Stimulated activated naive CD4-positive, alpha-beta T cell treated with Interleukin-2 at 50 U/mL for 16 hours (primary cell): ENCODE measurements at regions not wholly inside any gene's neighbourhood (a gene's known extent, or its start where the extent isn't known, plus 50 kb on each side); places are given as distances from the start of the nearest gene placed in this dataset.
"Not testable (repeated sequence)": the region's sequence is repeated elsewhere in the genome, so short reads cannot be mapped to it uniquely, and the experiment has no call there.

Source experiments
- DNase-seq: peaks from one replicate; lab custom pipeline; 2025; lab: John Stamatoyannopoulos, UW

DNA sequence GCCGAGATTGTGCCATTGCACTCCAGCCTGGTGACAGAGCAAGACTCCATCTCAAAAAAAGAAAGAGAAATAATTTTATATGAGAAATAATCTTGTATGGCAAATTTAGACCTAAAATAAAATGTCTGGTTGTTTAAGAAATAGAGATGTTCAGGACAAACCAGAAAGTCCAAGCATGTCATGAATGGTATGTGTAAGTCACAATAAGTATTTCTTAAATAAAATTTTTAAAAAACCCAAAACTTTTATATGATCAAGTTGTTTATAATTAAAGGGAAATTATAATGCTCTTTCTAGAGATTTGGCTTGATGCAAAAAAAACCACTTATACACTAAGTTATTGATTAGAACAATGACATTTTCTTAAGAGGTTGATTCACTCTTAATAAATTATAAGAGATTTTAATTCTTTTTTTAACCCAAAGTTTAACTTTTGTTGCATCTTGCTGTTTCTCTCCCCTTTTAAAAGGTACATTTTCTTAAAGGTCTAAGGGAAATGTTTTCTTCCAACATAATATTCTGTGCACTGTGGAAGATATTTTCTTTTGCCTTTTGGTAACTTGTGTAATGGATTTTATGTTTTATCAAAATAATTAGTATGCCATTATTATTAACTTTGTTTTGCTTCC, 105.7 kb downstream of the RTP4 start:
- no peak for DNase-seq

- not testable (repeated sequence) for DNase-seq
These were observed 98.1 kb downstream of the RTP4 start for GRCh38 chr3:187466306-187466705.

GRCh38 chr3:187465503-187465902, 97.3 kb downstream of the RTP4 start:
- DNase-seq: no peak

DNA sequence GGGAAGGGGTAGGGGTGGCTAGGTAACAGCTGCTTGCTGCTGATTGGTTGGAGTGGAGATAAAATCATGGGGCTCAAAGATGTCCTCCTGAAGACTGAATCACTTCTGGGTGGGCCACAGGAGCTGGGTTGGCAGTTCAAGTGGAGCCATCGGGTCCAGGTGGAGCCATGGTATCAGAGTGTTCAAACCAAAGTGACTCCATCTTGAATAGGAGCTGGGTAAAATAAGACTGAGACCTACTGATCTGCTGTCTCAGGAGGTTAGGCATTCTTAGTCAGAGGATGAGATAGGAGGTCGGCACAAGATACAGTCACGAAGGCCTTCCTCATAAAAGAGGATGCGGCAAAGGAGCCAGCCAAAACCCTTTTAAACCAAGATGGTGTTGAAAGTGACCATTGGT, 96.5 kb downstream of the RTP4 start:
- no peak for DNase-seq

DNA sequence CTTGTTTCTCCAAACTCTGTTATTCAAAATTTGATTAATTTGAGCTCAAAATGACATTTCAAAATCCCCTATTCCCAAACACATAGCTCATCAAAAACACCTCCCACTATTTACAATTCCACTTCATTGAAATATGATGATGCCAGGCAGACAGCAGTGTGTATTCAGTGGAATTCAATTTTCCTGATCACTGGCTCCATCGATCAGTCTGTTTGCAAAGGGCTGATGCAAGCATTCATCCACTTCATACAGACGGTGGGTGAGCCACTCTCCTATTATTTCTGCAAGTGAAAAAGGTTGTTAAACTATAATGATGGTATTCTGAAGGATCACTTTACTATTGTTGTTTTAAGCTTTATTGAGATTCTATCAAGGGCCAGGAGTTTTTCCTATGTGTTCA, 90.7 kb downstream of the RTP4 start:
- no peak for DNase-seq

DNA sequence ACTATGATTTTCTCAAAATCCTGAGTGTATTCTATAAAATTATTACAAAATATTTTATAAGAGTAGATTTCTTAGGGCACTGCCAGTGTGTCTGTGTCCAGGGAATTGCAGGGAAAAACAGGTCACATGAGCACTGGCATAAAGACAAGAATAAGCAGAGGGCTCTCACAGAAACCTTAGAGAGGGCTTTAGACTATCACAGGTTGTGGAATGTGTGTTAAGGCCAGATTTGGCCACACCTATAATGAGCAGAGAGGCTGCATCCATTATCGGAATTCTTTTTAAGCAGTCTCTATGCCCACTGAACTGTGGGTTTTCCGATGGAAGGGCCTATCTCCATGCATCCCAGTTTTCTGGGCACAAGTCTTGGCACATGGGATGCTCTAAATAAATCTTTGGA, 90.2 kb downstream of the RTP4 start:
- DNase-seq: no peak

DNA sequence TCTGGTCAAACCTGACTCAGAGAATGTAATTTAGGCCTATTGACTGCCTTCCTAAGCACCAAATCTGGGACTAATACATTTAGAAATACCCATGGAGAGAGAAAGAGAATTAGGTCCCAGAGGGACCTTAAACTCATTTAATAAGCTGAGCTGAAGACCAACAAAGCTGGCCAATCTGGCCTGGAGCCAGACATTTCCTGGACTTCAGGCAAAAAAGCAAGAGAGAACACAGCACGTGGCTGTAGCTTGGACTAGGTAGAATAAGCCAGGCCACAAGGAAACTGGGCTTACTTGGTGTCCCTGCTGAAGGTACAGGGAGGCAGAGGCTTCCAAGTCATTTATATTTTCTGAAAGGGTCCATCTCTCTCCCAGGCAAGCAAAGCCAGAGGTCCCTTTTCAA, 88.1 kb downstream of the RTP4 start:
- DNase-seq: no peak

DNA sequence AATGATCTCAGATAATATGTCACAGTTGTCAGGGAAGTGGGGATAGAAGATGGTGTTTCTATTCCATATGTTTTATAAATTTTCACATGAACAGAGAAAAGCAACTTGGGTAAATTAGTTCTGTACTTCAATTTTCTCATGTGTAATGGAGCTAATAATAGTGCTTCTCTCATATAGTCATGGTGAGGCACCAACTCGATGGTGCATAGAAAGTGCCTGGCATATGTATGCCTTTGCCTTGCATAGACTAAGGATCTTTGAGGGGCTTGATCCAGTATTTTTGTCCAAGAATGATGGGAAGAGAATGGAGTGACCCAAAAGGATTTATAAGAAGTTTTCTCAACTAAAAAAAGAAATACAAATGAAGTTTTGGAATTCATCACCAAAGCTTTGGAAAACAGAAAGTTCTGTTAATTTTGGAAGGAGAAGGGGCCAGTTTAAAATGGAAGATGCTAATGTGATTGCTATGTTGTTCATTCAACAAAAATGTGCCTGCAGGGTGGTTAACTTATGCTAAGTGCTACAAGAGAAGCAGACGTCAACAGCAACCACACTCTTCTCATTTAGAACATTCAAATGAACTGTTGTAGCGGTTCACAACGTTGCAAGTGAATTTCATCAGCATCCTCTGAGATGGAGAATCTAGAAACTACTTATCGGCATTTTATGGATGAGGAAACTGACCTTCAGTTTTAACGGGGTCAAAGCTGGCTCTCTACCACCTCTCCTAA, 86.1 kb downstream of the RTP4 start:
- no peak for DNase-seq

- DNase-seq: no peak
These were observed 82.4 kb downstream of the RTP4 start for GRCh38 chr3:187450431-187451190.

GRCh38 chr3:187448674-187449073, 80.5 kb downstream of the RTP4 start:
- DNase-seq: no peak

DNA sequence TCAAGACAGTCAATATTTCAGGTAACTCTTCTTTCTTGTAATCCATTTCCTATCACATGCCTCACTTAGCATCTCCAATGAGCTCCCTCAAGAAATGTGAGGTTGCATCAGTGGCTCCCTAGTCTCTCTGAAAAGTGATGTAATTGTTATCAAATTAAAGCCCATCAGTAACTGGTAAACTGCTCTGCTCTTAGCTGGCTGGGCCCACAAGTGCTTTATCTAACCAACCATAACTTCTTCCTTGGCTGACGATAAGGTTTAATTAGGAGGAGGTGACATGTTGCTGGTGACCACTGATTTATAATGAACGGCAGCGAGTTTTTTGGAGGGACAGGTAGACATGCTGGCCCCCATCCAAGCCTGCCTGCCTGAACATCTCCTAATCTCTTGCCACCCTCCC, 79.6 kb downstream of the RTP4 start:
- DNase-seq: no peak

- DNase-seq: no peak
These were observed 77.2 kb downstream of the RTP4 start for GRCh38 chr3:187445356-187445755.

GRCh38 chr3:187434524-187434923, 66.3 kb downstream of the RTP4 start:
- DNase-seq: no peak

DNA sequence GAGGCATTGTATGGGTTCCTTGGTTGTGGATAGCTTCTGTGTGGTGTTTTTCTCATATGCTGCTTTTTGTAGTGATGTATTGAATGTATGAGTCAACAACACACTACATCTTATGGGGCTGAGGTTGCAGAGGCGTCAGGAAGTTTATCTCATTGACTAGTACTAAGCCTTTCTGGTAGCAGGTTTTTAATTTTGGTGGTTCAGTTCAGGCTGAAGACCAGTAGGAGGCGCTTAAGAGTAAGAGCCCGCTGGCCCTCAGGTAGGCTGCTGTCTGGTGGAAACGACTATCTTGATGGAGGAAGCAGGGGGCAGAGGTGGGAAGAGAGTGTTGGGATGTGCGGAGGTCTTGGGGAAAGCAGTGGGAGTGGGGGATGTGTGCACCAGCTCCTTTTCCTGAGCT, 62.4 kb downstream of the RTP4 start:
- no peak for DNase-seq
